ENCODE measurements at regions not wholly inside any gene's neighbourhood (a gene's known extent, or its start where the extent isn't known, plus 50 kb on each side); places are given as distances from the start of the nearest gene placed in this dataset.

GRCh38 chr6:166775923-166776220 lies 148.8 kb upstream of the RPS6KA2 start:
- DNase-seq (ENCODE audit: low read depth in 2 of 2) = no peak

DNA sequence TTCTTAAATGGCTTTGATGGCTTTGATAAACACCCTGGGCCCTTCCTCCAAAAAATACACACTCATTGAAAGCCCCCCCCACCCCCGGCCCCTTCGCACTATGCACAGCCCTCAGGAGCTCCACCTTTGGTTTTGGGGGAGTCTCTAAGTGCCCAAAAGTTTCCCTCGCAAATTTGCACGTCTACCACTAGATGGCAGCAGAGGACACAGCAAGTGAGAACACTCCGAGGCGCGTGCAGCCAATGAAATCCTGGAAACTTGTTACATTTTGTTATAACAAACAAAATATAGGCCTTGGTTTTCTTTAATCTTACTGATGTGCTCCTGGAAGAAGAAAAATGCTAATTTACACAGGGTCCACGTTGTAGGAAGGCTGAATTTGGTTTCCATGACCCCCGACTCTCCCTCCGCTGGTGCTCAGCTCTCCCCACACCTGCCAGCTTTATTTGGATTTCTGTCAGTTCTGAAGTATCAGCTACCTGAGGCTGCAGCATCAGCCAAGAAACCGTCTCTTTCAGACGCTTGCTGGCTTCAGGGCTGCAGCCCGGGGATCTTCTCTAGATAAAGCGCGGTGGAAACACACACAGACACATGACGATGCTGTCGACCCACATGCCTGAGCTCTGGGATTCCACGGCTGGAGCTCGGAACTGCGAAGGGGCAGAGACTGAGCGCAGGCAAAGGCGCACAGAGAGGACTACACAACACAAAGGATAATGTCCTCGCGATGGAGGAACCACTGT lies 148.3 kb upstream of the RPS6KA2 start:
- peak; percentile 76 to 84 for DNase-seq (ENCODE audit: low read depth in 2 of 2)

DNA sequence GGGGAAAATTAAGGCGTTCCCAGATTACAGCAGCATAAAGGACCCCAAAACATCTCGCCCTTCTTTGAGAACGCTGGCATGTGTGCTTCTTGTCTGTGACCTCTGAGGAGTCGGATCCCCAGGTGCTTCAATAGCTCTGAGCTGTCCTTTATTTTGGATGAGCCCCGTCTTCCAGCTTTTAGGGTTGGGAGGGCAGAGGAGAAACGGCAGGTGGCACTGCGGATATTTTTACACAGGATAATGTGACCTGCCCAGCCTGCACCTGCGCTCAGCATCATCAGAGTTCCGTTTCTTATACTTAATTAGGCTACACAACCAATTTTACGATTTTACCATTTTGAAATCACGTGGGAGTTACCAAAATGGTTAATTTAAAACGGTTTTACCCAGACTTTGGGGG lies 147.7 kb upstream of the RPS6KA2 start:
- no peak for DNase-seq (ENCODE audit: low read depth in 2 of 2)

DNA sequence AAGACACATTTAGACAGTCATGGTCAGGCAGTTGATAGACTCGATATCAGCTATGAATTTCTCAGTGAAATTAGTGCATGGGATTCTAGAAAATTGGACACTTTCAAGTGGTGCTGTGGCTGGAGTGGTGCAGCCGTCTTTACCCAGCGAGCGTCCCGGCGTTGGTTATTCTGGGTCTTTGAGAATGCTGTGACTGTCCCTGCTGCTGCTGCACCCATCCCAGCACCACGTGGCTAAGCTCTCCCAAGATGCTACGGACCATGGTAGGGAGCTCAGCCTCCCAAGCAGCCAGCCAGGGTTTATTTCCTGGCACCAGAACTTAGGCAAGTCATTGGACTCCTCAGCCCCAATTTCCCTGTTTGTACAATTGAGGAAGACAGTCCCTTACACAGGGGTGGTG lies 147.2 kb upstream of the RPS6KA2 start:
- DNase-seq (ENCODE audit: low read depth in 2 of 2) = no peak

GRCh38 chr6:166772518-166772917 lies 145.5 kb upstream of the RPS6KA2 start:
- no peak for DNase-seq (ENCODE audit: low read depth in 2 of 2)

DNA sequence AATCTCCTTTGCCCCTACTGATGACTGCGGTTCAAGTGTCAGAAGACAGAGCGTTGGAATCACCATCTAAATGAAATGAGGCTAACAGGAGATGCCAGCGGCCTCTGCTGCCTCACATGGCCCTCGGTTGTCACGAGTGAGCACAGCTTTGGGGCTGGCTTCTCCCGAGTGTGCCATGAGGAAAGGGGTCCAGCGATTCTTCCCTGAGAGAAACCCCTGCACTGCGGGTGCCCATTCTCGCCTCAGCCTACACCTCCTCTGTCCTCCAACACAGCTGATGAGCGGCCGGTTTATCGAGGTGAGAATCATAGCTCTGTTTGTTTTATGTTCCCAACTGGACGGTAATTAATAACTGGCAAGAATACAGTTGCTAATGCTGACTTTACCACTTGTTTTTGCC lies 144.7 kb upstream of the RPS6KA2 start:
- DNase-seq (ENCODE audit: low read depth in 2 of 2) = no peak

- peak; percentile 23 to 35 for DNase-seq (ENCODE audit: low read depth in 2 of 2)
Measured at GRCh38 chr6:166770216-166771116, 143.4 kb upstream of the RPS6KA2 start.

DNA sequence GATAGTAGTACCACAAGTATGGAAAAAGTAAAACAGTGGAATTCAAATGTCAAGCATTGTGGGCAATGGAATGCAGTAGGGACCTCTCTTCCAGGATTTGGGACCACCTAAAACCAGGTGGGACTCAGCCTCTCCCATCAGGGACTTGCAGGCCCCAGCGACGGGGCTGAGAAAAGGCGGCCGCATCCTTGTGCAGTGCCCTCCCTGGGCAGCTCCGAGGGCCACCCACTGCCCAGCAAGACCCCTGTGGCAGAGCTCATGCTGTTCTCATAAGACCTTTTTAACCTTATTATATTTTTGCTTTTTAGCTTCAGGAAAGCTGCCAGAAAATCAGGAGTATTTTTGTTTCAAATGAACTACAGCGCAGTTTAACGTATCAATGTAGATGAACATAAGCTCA lies 142.6 kb upstream of the RPS6KA2 start:
- DNase-seq (ENCODE audit: low read depth in 2 of 2) = no peak

DNA sequence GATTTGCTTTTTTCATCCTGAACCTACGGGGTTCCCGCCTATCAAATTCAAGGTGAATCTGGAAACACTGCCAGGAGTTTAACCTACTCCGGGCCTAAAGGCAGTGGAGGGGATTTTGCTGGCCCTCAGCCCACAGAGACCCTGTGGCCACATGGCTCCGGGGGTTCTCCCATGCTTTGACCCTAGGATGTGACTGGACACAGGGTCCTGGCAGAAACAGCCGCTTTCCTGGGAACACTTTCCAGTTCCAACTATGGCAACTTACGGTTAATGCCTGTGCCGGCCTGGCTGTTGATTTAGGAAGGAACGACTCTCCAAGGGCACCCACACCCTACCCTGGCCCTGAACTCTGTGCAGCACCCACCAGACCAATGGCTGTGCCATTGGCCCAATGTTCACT lies 141.7 kb upstream of the RPS6KA2 start:
- no peak for DNase-seq (ENCODE audit: low read depth in 2 of 2)

DNA sequence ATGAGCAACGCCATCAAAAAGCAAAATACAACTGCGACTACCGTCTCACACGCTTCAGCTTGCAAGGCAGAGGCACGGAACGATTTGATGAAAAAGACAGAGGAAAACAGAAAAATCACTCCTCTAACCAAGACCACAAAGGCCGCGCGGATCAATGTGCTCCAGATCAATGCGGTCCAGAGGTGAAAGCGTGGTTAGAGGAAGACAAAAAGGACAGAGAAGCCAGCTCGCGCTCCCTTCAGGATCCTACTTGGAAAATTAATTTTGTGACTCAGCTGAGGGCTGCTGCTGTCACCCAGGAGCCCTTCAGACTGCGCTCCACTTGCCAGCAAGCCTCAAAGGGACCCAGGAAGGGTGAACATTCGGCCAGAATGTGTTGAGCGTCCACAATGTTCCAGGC lies 140.2 kb upstream of the RPS6KA2 start:
- no peak for DNase-seq (ENCODE audit: low read depth in 2 of 2)

- no peak for DNase-seq (ENCODE audit: low read depth in 2 of 2)
Measured at GRCh38 chr6:166766769-166767168, 139.7 kb upstream of the RPS6KA2 start.

DNA sequence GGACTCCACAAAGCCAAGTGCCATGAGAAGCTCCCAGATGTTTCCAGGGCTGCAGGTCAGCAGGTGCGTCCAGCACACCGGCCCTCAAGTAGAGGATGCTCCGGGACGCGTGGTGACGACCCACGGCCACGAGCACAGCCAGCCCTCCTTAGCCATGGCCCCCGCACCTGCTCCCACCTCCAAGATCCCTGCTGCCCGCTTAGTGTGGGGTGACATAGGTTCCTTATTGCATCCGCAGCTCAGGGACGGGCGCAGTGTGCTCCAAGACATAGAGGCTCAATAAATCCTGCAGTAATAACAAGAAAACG lies 138.1 kb upstream of the RPS6KA2 start:
- no peak for DNase-seq (ENCODE audit: low read depth in 2 of 2)

- DNase-seq (ENCODE audit: low read depth in 2 of 2) = no peak
Measured at GRCh38 chr6:166764473-166765233, 137.6 kb upstream of the RPS6KA2 start.

GRCh38 chr6:166763606-166764472 lies 136.8 kb upstream of the RPS6KA2 start:
- DNase-seq (ENCODE audit: low read depth in 2 of 2) = no peak

DNA sequence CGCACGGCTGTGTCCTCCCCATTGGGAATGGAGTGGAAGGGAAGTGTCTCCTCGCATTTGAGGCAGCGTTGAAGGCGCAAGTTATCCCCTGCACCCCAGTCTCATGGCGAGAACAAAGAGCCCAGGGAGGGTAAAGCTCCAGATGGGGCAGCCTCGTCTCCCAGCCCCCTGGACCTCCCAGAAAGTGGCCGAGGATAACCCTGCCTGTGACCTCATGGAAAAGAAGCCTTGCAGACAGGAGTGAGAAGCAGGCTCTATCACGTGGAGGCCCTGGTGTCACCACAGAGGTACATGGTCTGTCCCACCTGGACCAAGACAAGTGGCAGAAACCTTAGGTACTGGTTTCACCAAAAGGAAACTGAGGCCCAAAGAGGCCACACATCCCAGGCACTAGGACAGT lies 134.8 kb upstream of the RPS6KA2 start:
- DNase-seq (ENCODE audit: low read depth in 2 of 2) = no peak

- DNase-seq (ENCODE audit: low read depth in 2 of 2) = no peak
Measured at GRCh38 chr6:166760288-166760687, 133.2 kb upstream of the RPS6KA2 start.

DNA sequence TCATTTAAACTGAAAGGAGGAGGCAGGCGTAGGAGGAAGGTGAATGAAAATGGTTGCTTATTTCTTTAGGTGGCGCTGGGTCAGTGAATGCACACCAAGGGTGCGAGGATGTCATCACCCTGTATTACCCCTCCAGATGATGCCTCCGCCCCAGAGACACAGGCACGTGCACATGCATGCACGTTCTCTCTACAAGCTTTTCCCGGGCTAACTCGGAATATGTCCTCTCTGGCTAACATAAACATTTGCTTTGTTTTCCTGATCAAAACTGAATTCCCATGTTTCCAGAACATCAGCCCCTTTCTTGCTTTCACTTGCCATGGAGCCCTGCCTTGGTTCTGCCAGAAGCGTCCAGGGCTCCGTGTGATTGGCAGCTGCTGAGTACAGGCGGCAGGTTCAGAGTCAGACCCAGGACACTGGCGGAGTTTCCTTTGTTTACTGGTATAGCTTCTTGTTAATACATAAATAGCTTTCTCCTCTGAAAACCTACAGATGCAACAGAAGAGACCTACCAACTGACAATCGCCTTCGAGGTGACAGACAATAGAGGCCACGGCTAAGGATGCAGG lies 131.2 kb upstream of the RPS6KA2 start:
- DNase-seq (ENCODE audit: low read depth in 2 of 2) = no peak

- no peak for DNase-seq (ENCODE audit: low read depth in 2 of 2)
Measured at GRCh38 chr6:166757232-166758135, 130.4 kb upstream of the RPS6KA2 start.

DNA sequence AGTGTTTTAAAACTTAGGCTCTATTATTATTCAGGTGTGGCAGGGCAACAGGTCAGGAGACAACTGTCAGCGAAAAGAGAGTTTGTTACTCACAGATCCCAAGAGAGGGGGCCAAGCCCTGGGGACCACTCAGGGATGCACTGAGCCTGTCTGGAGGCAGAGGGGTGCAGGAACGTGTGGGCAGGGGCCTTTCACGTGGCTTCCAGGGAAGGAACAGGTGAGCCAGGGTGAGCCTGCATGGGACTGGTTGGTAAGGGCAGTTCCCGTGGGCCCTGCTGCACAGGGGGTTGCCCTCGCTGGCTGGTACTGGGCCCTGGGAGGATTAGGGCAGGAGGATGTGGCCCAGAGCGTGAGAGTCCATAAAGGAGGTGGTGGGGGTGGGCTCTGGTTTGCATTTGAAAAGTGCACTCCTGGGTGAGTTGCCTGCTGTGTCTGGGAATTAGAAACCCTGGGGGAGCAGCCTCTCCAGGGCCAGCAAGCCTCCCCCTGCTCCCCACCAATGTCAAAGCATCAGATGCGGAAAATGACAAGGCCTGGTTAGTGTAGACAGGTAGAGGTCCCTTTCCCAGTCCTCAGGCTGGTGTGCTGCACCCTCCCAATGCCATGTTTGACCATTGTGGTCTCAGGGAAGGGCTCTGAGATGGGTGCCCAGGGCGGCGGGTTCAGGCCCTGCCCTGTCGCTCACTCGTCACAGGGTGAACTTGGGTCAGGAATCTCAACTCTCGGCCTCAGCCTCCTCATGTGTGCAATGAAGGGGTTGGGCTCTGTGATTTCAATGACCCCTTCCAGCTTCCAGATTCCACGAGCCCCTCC lies 127.4 kb upstream of the RPS6KA2 start:
- no peak for DNase-seq (ENCODE audit: low read depth in 2 of 2)

Data from lung microvascular endothelial cell (primary cell).